ENCODE measurements at regions not wholly inside any gene's neighbourhood (a gene's known extent, or its start where the extent isn't known, plus 50 kb on each side); places are given as distances from the start of the nearest gene placed in this dataset.

DNA sequence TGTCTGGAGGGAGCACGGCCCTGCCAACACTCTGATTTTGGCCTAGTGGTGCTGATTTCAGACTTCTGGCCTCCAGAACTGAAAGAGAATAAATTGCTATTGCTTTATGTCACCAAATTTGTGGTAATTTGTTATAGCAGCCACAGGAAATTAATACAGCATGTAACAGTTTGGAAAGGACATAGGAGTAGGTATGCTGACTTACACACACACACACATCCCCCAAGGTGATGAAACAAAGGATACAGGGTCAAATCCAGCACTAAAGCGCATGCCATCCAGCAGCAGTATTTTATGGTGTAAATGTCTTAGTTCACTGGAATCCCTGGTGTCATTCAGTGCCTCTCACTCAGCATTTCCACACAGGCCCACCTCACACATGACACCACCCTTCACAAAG, 72.2 kb upstream of the MAN1A2 start:
- no peaks in the 10 kb centered on the region for H3K9me3 ChIP-seq
- TF ChIP-seq, protein P1, sequence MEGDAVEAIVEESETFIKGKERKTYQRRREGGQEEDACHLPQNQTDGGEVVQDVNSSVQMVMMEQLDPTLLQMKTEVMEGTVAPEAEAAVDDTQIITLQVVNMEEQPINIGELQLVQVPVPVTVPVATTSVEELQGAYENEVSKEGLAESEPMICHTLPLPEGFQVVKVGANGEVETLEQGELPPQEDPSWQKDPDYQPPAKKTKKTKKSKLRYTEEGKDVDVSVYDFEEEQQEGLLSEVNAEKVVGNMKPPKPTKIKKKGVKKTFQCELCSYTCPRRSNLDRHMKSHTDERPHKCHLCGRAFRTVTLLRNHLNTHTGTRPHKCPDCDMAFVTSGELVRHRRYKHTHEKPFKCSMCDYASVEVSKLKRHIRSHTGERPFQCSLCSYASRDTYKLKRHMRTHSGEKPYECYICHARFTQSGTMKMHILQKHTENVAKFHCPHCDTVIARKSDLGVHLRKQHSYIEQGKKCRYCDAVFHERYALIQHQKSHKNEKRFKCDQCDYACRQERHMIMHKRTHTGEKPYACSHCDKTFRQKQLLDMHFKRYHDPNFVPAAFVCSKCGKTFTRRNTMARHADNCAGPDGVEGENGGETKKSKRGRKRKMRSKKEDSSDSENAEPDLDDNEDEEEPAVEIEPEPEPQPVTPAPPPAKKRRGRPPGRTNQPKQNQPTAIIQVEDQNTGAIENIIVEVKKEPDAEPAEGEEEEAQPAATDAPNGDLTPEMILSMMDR (IDR thresholded peaks at IDR 0.05) = no peak
- WGBS, 2 donors = 84 to 89% methylated on average over 2 of the region's 2 CpGs
- no peaks in the 10 kb centered on the region for H3K27me3 ChIP-seq
- no peaks in the 10 kb centered on the region for H3K4me1 ChIP-seq
- ATAC-seq (no peak), DNase-seq (no peak), FAIRE-seq (no peak)
- no peak overlapping the region for H3K4me3 ChIP-seq
- no peaks in the 10 kb centered on the region for H3K36me3 ChIP-seq
- no peak overlapping the region for H3K27ac ChIP-seq
- intact Hi-C loops (cut with DNase I) = loop anchor here in 2 of 3 donors (10.0 kb wide), 2 partner anchors 210 to 220 kb away; no protein-coding TSS in a partner anchor

DNA sequence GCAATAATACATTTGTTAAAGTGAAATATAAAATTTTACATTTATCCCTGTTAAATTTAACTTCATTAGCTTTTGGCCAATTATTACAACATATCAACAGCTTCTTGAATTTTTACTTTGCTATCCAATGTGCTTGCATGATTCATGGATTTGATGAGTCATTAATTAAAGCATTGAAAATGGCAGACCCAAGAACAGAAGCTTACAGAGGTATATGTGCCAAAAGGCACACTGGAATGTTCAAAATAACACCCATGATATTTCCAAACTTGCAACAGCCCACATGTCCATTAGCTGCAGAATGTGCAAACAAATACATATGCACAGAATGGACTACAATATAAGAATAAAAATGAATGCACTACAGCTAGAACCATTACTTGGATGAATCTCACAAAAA, 76.4 kb upstream of the MAN1A2 start:
- H3K27ac ChIP-seq = no peak overlapping the region
- intact Hi-C loops (cut with DNase I) = loop anchor here in 2 of 3 donors (10.0 kb wide), 2 partner anchors 206 to 216 kb away; no protein-coding TSS in a partner anchor
- H3K9me3 ChIP-seq = no peaks in the 10 kb centered on the region
- no peak for ATAC-seq
- H3K36me3 ChIP-seq = no peaks in the 10 kb centered on the region
- TF ChIP-seq, protein P1 (IDR thresholded peaks at IDR 0.05) = no peak
- DNase-seq = no peak
- H3K27me3 ChIP-seq = no peaks in the 10 kb centered on the region
- FAIRE-seq = no peak
- H3K4me1 ChIP-seq = no peaks in the 10 kb centered on the region
- H3K4me3 ChIP-seq = no peak overlapping the region

DNA sequence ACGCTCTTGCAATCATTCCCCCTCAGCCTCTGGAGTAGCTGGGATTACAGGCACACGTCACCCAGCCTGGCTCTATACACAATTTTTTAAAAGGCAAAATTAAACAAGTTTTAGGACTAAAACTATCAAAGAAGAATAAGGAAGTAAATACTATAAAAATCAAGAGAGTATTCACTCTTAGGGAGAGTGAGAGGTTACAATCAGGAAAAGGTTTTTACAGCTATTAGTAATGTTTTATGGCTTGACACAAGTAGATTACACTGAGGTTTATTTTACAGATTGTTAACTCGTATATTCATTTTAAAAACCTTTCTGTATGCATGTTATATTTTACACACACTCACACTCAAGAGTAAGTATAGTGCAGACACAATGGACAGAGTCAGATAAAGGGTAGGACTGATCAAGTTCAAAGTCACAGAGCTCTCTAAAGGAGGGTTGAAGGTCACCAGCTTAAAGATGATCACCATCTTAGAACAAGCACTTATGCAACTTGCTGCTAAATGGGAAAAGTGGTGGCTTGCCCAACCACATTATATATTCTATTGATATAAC, 77.9 kb upstream of the MAN1A2 start:
- Histone ChIP-seq H3K36me3 (no peaks in the 10 kb centered on the region), H3K4me1 (no peaks in the 10 kb centered on the region), H3K9me3 (no peaks in the 10 kb centered on the region), H3K27me3 (no peaks in the 10 kb centered on the region), H3K4me3 (no peak overlapping the region), H3K27ac (no peak overlapping the region)
- TF ChIP-seq, protein P1 (IDR thresholded peaks at IDR 0.05) = no peak
- intact Hi-C loops (cut with DNase I) = loop anchor here in 1 of 3 donors (10.0 kb wide), 1 partner anchor 225 kb away; the partner anchor contains the start of gene TTF2
- WGBS, 2 donors = 78 to 81% methylated on average over 3 of the region's 3 CpGs
- ATAC-seq (no peak), FAIRE-seq (peak; percentile 43), DNase-seq (no peak)

DNA sequence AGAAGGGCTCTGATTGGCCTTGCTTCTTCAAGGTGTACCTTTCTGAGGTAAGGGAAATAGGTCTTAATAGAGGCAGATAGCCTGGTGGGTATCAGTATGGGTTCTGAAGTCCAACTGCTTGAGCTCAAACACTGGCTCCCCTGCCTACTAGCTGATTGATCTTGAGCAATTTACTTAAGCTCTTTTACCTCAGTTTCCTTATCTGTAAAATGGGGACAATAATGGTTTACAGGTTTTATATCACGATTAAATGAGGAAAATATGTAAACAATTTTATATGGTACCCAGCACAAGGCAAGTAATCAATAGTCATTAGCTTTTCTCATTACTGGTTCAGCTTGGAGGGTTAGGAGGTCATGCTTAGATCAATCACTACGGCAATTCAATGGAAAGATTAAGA, 75.8 kb upstream of the VTCN1 start:
- intact Hi-C loops (cut with DNase I) = loop anchor here in 1 of 3 donors (10.0 kb wide), 1 partner anchor 222 kb away; the partner anchor contains the start of gene TTF2
- H3K27ac ChIP-seq = no peak overlapping the region
- H3K27me3 ChIP-seq = no peaks in the 10 kb centered on the region
- ATAC-seq (no peak), FAIRE-seq (no peak), DNase-seq (no peak)
- no peaks in the 10 kb centered on the region for H3K36me3 ChIP-seq
- H3K9me3 ChIP-seq = no peaks in the 10 kb centered on the region
- TF ChIP-seq, protein P1 (IDR thresholded peaks at IDR 0.05) = no peak
- no peak overlapping the region for H3K4me3 ChIP-seq
- 73 to 74% methylated on average over 2 of the region's 2 CpGs for WGBS, 2 donors
- H3K4me1 ChIP-seq = no peaks in the 10 kb centered on the region

DNA sequence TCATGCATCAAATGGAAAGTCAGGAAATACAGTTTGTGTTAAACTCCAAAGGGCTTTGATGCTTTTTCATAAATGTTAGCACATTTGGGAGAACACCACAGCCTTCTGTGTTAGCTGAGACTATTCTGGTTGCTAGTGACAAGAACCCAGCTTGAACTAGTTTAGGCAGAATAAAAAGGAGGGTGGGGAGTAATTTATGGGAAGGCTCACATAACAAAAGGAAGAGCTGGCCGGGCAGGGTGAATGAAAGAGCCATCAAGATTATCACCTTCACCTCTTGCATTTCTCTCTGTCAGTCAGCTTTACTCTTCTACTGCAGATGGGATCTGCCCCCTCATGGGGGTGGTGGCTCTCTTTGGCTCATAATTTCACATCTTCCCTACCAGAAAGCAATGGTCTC, 75.4 kb upstream of the VTCN1 start:
- Histone ChIP-seq H3K4me1 (no peaks in the 10 kb centered on the region), H3K9me3 (no peaks in the 10 kb centered on the region), H3K27me3 (no peaks in the 10 kb centered on the region), H3K27ac (no peak overlapping the region), H3K36me3 (no peaks in the 10 kb centered on the region), H3K4me3 (no peak overlapping the region)
- TF ChIP-seq, protein P1 (IDR thresholded peaks at IDR 0.05) = no peak
- DNase-seq (no peak), FAIRE-seq (no peak), ATAC-seq (no peak)
- intact Hi-C loops (cut with DNase I) = loop anchor here in 1 of 3 donors (10.0 kb wide), 1 partner anchor 221 kb away; the partner anchor contains the start of gene TTF2
- 56 to 60% methylated on average over 1 of the region's 1 CpG for WGBS, 2 donors

All from pancreas (tissue), 10 donors.